Stimulated activated CD8-positive, alpha-beta memory T cell treated with anti-CD3 and anti-CD28 coated beads, Interleukin-15, amount 100 ng/mL, for 4 hours (primary cell): ENCODE measurements at regions not wholly inside any gene's neighbourhood (a gene's known extent, or its start where the extent isn't known, plus 50 kb on each side); places are given as distances from the start of the nearest gene placed in this dataset.

ENCODE experiments used
- DNase-seq, 2 donors: peaks; one replicate each; pipeline ENCODE4 v3.0.0-alpha.2; 2020; ENCODE audit warnings: low read depth in 2 of 2

- no peak for DNase-seq
These were observed 368.7 kb downstream of the MID1IP1 start for GRCh38 chrX:39169976-39170375.

GRCh38 chrX:39170464-39170863, 369.2 kb downstream of the MID1IP1 start:
- no peak for DNase-seq

- DNase-seq = no peak
These were observed 370.4 kb downstream of the MID1IP1 start for GRCh38 chrX:39171686-39172085.

GRCh38 chrX:39174241-39174771, 373.0 kb downstream of the MID1IP1 start:
- DNase-seq = no peak

GRCh38 chrX:39174772-39175417, 373.6 kb downstream of the MID1IP1 start:
- no peak for DNase-seq

- DNase-seq = no peak
These were observed 374.3 kb downstream of the MID1IP1 start for GRCh38 chrX:39175418-39176057.

GRCh38 chrX:39176105-39176504, 374.8 kb downstream of the MID1IP1 start:
- DNase-seq = no peak

GRCh38 chrX:39189431-39189830, 388.2 kb downstream of the MID1IP1 start:
- DNase-seq = no peak

- no peak for DNase-seq
These were observed 393.4 kb downstream of the MID1IP1 start for GRCh38 chrX:39194673-39195072.

GRCh38 chrX:39195156-39195555, 393.9 kb downstream of the MID1IP1 start:
- no peak for DNase-seq

- DNase-seq = no peak
These were observed 395.2 kb downstream of the MID1IP1 start for GRCh38 chrX:39196192-39197102.

- DNase-seq = no peak
These were observed 398.2 kb downstream of the MID1IP1 start for GRCh38 chrX:39199429-39199828.

GRCh38 chrX:39201305-39201990, 400.2 kb downstream of the MID1IP1 start:
- DNase-seq = no peak

GRCh38 chrX:39202641-39203040, 401.4 kb downstream of the MID1IP1 start:
- DNase-seq = no peak

GRCh38 chrX:39203427-39203826, 402.2 kb downstream of the MID1IP1 start:
- no peak for DNase-seq

- DNase-seq = no peak
These were observed 403.1 kb downstream of the MID1IP1 start for GRCh38 chrX:39204353-39204752.

- DNase-seq = no peak
These were observed 403.7 kb downstream of the MID1IP1 start for GRCh38 chrX:39204945-39205344.

GRCh38 chrX:39205467-39205866, 404.2 kb downstream of the MID1IP1 start:
- no peak for DNase-seq

GRCh38 chrX:39206399-39207145, 405.3 kb downstream of the MID1IP1 start:
- no peak for DNase-seq

GRCh38 chrX:39211501-39211900, 410.2 kb downstream of the MID1IP1 start:
- no peak for DNase-seq

- no peak for DNase-seq
These were observed 411.2 kb downstream of the MID1IP1 start for GRCh38 chrX:39212456-39212855.
